Mucosa of descending colon (tissue), 3 donors: ENCODE measurements at regions not wholly inside any gene's neighbourhood (a gene's known extent, or its start where the extent isn't known, plus 50 kb on each side); places are given as distances from the start of the nearest gene placed in this dataset.

Source experiments
- ATAC-seq: fragments of 200-7000 bp; cut with Tn5 transposase; one replicate; pipeline ENCODE4 v1.9.1; 2020; ENCODE audit warnings: mild to moderate bottlenecking, moderate library complexity
- DNase-seq, 3 donors: peaks; one replicate each; pipeline ENCODE4 v3.0.0-alpha.2; 2020
- H3K36me3 ChIP-seq: fragments of 200-600 bp; one replicate; pipeline ENCODE4 v1.8.0; 2021; ENCODE audit warnings: low read depth, mild to moderate bottlenecking
- H3K4me1 ChIP-seq: fragments of 200-600 bp; one replicate; pipeline ENCODE4 v1.8.0; 2021; ENCODE audit warnings: low read depth, mild to moderate bottlenecking
- H3K4me3 ChIP-seq: fragments of 200-600 bp; one replicate; pipeline ENCODE4 v1.8.0; 2021; ENCODE audit warnings: mild to moderate bottlenecking
- H3K9me3 ChIP-seq: fragments of 200-600 bp; one replicate; pipeline ENCODE4 v1.8.0; 2021; ENCODE audit warnings: mild to moderate bottlenecking
- intact Hi-C, 2 donors: fragments of 100-400 bp; cut with DNase I in 1 of 2; cut with micrococcal nuclease in 1 of 2; formaldehyde crosslinking; loops; one replicate each; pipeline versions ENCODE4 v1.11.0 to v1.11.1; 2022; cut with DNase I, micrococcal nuclease
- TF ChIP-seq, protein P1 (sequence below): fragments of 200-600 bp; IDR thresholded peaks from one replicate; pipeline ENCODE4 v1.8.0; 2022; ENCODE audit warnings: antibody characterized with exemption, mild to moderate bottlenecking
- donor health status: DM: no; HTN: no; CAD: no; lungs with moderate emphysema.
- donor health status: DM: no; HTN: no; CAD: no.
- donor health status: DM: no; HTN: yes; CAD: no.

DNA sequence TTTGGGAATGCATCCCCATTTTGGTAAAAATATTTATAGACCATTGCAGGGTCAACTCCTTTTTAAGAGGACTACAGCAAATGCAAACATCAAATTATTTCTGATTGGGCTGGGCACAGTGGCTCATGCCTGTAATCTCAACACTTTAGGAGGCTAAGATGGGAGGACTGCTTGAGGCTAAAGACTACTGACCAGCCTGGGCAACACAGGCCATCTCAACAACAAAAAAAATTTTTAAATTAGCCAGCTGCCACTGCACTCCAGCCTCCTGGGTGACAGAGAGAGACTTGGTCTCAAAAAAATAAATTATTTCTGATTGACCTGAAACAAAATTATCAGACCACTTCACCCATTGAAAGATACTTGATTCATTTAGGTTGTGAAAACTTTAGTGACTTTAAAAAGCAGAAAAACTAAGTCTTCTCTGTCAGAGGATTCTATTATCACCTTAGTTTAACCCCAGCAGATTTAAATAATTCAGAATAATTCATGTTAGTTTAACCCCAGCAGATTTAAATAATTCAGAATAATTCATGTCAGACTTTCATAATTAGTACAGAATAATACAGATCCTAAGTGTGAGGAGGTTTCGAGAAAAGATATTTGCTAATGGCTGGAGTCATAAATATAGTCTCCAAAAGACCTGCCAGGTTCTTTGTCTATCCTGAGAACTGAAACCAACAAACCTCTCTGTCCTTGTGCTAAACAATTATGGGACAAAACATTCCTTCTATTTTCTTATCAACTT, 183.6 kb upstream of the STT3B start:
- TF ChIP-seq, protein P1, sequence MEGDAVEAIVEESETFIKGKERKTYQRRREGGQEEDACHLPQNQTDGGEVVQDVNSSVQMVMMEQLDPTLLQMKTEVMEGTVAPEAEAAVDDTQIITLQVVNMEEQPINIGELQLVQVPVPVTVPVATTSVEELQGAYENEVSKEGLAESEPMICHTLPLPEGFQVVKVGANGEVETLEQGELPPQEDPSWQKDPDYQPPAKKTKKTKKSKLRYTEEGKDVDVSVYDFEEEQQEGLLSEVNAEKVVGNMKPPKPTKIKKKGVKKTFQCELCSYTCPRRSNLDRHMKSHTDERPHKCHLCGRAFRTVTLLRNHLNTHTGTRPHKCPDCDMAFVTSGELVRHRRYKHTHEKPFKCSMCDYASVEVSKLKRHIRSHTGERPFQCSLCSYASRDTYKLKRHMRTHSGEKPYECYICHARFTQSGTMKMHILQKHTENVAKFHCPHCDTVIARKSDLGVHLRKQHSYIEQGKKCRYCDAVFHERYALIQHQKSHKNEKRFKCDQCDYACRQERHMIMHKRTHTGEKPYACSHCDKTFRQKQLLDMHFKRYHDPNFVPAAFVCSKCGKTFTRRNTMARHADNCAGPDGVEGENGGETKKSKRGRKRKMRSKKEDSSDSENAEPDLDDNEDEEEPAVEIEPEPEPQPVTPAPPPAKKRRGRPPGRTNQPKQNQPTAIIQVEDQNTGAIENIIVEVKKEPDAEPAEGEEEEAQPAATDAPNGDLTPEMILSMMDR: no peak
- no peak for ATAC-seq

DNA sequence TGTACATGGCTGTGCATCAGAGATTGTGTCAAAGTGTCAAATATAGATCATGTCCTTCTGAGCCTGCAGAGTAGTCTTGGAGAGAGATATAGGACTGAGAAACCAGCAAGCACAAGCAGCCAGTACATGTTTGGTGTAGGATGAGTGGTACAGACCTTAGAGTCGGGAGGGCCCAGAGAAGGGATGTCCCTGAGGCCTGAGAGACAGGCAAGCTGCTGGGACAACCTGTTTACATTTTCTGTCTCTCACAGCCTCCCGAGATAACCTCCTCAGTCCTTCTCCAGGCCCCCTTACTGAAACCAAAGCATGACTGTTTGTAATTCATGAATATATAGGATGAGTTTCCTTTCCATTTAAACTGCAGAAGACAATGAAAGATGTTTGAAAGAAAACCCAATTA, 182.4 kb upstream of the STT3B start:
- H3K36me3 ChIP-seq: no peaks in the 10 kb centered on the region
- no peaks in the 10 kb centered on the region for H3K9me3 ChIP-seq
- intact Hi-C loops: no loop called here
- no peak overlapping the region for H3K4me3 ChIP-seq
- no peaks in the 10 kb centered on the region for H3K4me1 ChIP-seq
- TF ChIP-seq, protein P1: no peak
- no peak for ATAC-seq
- no peak for DNase-seq

More for the DNA sequence above, 183.6 kb upstream of the STT3B start:
- Histone ChIP-seq H3K9me3 (no peaks in the 10 kb centered on the region), H3K4me3 (no peak overlapping the region), H3K36me3 (no peaks in the 10 kb centered on the region), H3K4me1 (no peaks in the 10 kb centered on the region)
- intact Hi-C loops: no loop called here
- no peak for DNase-seq

DNA sequence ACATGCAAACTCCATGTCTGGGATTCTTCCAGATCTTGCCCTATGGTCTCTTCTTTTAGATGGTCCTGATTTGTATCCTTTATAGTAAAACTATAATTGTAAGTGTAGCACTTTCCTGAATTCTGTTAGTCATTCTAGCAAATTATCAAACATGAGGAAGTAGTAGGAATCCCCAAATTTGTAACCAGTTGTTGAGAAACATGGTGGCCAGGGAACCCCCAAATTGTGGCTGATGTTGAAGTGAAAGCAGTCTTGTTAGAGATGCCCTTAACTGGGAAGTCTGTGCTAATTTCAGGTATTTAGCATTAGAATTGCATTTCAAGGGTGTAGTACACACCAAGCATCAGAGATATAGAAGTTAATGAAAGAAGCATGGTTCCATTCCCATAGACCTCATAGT, 180.4 kb upstream of the STT3B start:
- intact Hi-C loops: no loop called here
- H3K4me1 ChIP-seq: no peaks in the 10 kb centered on the region
- H3K9me3 ChIP-seq: no peaks in the 10 kb centered on the region
- H3K36me3 ChIP-seq: no peaks in the 10 kb centered on the region
- H3K4me3 ChIP-seq: no peak overlapping the region
- DNase-seq (no peak), ATAC-seq (no peak)
- TF ChIP-seq, protein P1: no peak

DNA sequence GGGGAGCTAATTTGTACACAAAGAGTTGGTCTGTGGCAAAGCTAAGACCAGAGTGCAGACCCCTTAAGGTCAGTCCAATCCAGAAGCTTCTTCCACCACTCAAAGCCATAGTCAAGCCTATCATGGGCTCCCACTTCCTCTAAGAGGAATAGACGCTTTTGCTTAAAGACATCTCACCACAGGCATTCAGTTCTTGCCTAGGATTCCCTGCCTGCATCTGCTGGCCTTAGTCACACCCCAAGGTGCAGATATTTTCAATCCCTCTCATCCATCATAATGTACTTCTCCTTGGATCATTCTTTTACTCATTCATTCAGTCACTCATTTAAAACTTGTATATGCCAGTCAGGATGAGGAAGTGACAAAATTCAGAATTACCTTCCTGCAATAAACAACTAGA, 179.6 kb upstream of the STT3B start:
- intact Hi-C loops: no loop called here

DNA sequence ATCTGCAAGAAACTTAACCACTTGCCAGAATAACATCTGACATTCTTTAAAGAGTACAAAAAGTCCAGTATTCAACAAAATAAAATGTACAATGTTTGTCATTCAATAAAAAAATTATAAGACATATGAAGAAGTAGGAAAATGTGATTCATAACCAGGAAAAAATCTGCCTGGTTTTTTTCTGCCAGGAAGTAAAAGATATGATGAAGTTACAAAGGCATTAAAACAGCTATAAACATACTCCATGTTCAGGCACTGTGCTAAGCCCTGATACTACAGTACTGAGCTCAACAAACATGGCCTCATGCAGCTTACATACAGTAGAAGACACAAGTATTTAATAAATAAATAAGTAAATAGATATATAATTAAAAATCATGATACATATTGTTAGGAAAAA, 178.4 kb upstream of the STT3B start:
- no peaks in the 10 kb centered on the region for H3K4me1 ChIP-seq
- intact Hi-C loops: no loop called here
- H3K9me3 ChIP-seq: no peaks in the 10 kb centered on the region
- TF ChIP-seq, protein P1: no peak
- ATAC-seq (peak; percentile 29), DNase-seq (no peak)
- H3K4me3 ChIP-seq: no peak overlapping the region
- H3K36me3 ChIP-seq: no peaks in the 10 kb centered on the region

More for the DNA sequence above, 179.6 kb upstream of the STT3B start:
- Histone ChIP-seq H3K36me3 (no peaks in the 10 kb centered on the region), H3K4me1 (no peaks in the 10 kb centered on the region), H3K4me3 (no peak overlapping the region), H3K9me3 (no peaks in the 10 kb centered on the region)
- TF ChIP-seq, protein P1: no peak
- no peak for ATAC-seq
- no peak for DNase-seq
